HCT116 (cell line): ENCODE measurements at regions not wholly inside any gene's neighbourhood (a gene's known extent, or its start where the extent isn't known, plus 50 kb on each side); places are given as distances from the start of the nearest gene placed in this dataset.

Experiments
- ATAC-seq: fragments of 200-7000 bp; cut with Tn5 transposase; 2 replicates; pipeline ENCODE4 v1.9.1; 2020; ENCODE audit warnings: mild to moderate bottlenecking, moderate library complexity
- BruUV-seq: library from RNA; stranded (reverse); fragments of 400-500 nt; replicated peaks from 2 replicates; lab custom pipeline; 2021; lab: Mats Ljungman, UMichigan
- CTCF ChIA-PET: fragments of 300-600 bp; sonication (Branson Sonifier 250); formaldehyde crosslinking; loops from one replicate; lab custom pipeline; 2021; ENCODE audit warnings: antibody characterized with exemption; lab: Charles Lee
- POLR2A ChIA-PET: fragments of 300-600, 350-600 bp; sonication (Branson Sonifier 250); formaldehyde crosslinking; loops from one replicate; lab custom pipeline; 2021; ENCODE audit warnings: antibody characterized with exemption; lab: Charles Lee
- RAD21 ChIA-PET, 2 experiments: fragments of 300-600 bp; sonication (Branson Sonifier 250); formaldehyde crosslinking; loops; one replicate each; lab custom pipeline; 2023; ENCODE audit warnings: low total read pairs in 2 of 2; ENCODE audit not compliant: uncharacterized antibody in 2 of 2, unreplicated experiment in 2 of 2, low non-redundant PET in 1 of 2; lab: Charles Lee
- DNase-seq: peaks from one replicate; pipeline ENCODE4 v3.0.0-alpha.2; 2010; ENCODE audit warnings: low read depth, low spot score
- H2AFZ ChIP-seq: fragments of 200-600 bp; shearing (Covaris generic), sonication (generic); 2 replicates; pipeline ENCODE4 v1.6.1; 2017; ENCODE audit warnings: low read depth, mixed run types, mixed read lengths, antibody characterized with exemption, low read length; ENCODE audit not compliant: poor library complexity, severe bottlenecking
- H3K27ac ChIP-seq: 2 replicates; pipeline ENCODE4 v1.5.1; 2012; ENCODE audit warnings: low read depth, low read length
- H3K27me3 ChIP-seq: fragments of 200-600 bp; sonication (generic); 2 replicates; pipeline ENCODE4 v1.6.1; 2016; ENCODE audit warnings: mixed run types, low read length, mixed read lengths; ENCODE audit not compliant: insufficient read depth
- H3K36me3 ChIP-seq, 2 experiments: fragments of 200-500 bp in 1 of 2; fragments of 200-600 bp in 1 of 2; sonication (Bioruptor generic) in 1 of 2; sonication (generic) in 1 of 2; 2 replicates each; pipeline versions ENCODE4 v1.5.1 to v1.6.1; 2014 to 2016; ENCODE audit warnings: low read length in 2 of 2, inconsistent platforms in 1 of 2, mixed read lengths in 1 of 2, mixed run types in 1 of 2; ENCODE audit not compliant: insufficient read depth in 2 of 2, control insufficient read depth in 1 of 2
- H3K4me1 ChIP-seq, 2 experiments: fragments of 200-600 bp in 1 of 2; sonication (generic) in 1 of 2; 2 replicates each; pipeline versions ENCODE4 v1.5.1 to v1.6.1; 2012 to 2017; ENCODE audit warnings: low read length in 2 of 2, inconsistent platforms in 1 of 2, mild to moderate bottlenecking in 1 of 2, mixed read lengths in 1 of 2, mixed run types in 1 of 2, moderate library complexity in 1 of 2; ENCODE audit not compliant: insufficient read depth in 2 of 2, control insufficient read depth in 1 of 2
- H3K4me2 ChIP-seq: fragments of 200-600 bp; sonication (generic); 2 replicates; pipeline ENCODE4 v1.6.1; 2017; ENCODE audit warnings: mixed run types, low read length, mixed read lengths
- H3K4me3 ChIP-seq, 2 experiments: fragments of 200-600 bp in 1 of 2; sonication (generic) in 1 of 2; replicated peaks in 1 of 2; 2 replicates each; pipeline ENCODE4 v1.5.1; 2011 to 2016; ENCODE audit warnings: low read length in 2 of 2, control low read depth in 1 of 2, low read depth in 1 of 2, mild to moderate bottlenecking in 1 of 2, mixed read lengths in 1 of 2, mixed run types in 1 of 2
- H3K79me2 ChIP-seq: fragments of 200-600 bp; sonication (generic); 2 replicates; pipeline ENCODE4 v1.6.1; 2017; ENCODE audit warnings: mild to moderate bottlenecking, mixed run types, low read length, moderate library complexity, mixed read lengths; ENCODE audit not compliant: insufficient read depth
- H3K9ac ChIP-seq: fragments of 200-600 bp; sonication (generic); 2 replicates; pipeline ENCODE4 v1.6.1; 2016; ENCODE audit warnings: low read length, mixed read lengths
- H3K9me2 ChIP-seq: fragments of 200-600 bp; sonication (generic), shearing (Covaris generic); 2 replicates; pipeline ENCODE4 v1.6.1; 2017; ENCODE audit warnings: mixed run types, mild to moderate bottlenecking, moderate library complexity; ENCODE audit not compliant: insufficient read depth
- H3K9me3 ChIP-seq, 2 experiments: fragments of 200-500 bp in 1 of 2; fragments of 200-600 bp in 1 of 2; sonication (Bioruptor generic) in 1 of 2; sonication (generic) in 1 of 2; 2 replicates each; pipeline ENCODE4 v1.6.1; 2014 to 2017; ENCODE audit warnings: low read length in 2 of 2, mixed read lengths in 2 of 2, inconsistent platforms in 1 of 2, low read depth in 1 of 2, mild to moderate bottlenecking in 1 of 2, mixed run types in 1 of 2, moderate library complexity in 1 of 2; ENCODE audit not compliant: control insufficient read depth in 1 of 2, insufficient read depth in 1 of 2
- H4K20me1 ChIP-seq: fragments of 200-600 bp; sonication (generic), shearing (Covaris generic); 2 replicates; pipeline ENCODE4 v1.6.1; 2017; ENCODE audit warnings: mixed run types, mild to moderate bottlenecking, moderate library complexity; ENCODE audit not compliant: insufficient read depth
- JUND ChIP-seq: IDR thresholded peaks from 2 replicates; pipeline ENCODE4 v1.6.1; 2012
- TCF7L2 ChIP-seq: IDR thresholded peaks from 2 replicates; pipeline ENCODE4 v1.7.0; 2011; ENCODE audit warnings: borderline replicate concordance, inconsistent platforms; ENCODE audit not compliant: insufficient read depth, insufficient read length; ENCODE audit errors: extremely low read depth
- ZFX ChIP-seq: fragments of 450-650 bp; IDR thresholded peaks from 2 replicates; pipeline ENCODE4 v1.6.1; 2017
- intact Hi-C: fragments of 100-400 bp; cut with micrococcal nuclease; formaldehyde crosslinking; loops from 2 replicates; pipeline ENCODE4 v1.10.0; 2022

GRCh38 chr4:144421056-144421455 lies 224.9 kb upstream of the HHIP start:
- POLR2A ChIA-PET, result no interaction called here
- no peaks in the 10 kb centered on the region for H3K9me3 ChIP-seq
- no peak for ATAC-seq
- DNase-seq, result no peak
- H4K20me1 ChIP-seq, result no peaks in the 10 kb centered on the region
- CTCF ChIA-PET, result no interaction called here
- H2AFZ ChIP-seq, result no peak overlapping the region
- BruUV-seq, result no TSS peak
- intact Hi-C loops, result no loop called here
- no peaks in the 10 kb centered on the region for H3K4me1 ChIP-seq
- no peaks in the 10 kb centered on the region for H3K79me2 ChIP-seq
- no peak overlapping the region for H3K4me2 ChIP-seq
- H3K4me3 ChIP-seq, result no peak overlapping the region
- no peaks in the 10 kb centered on the region for H3K36me3 ChIP-seq
- H3K9me2 ChIP-seq, result no peaks in the 10 kb centered on the region
- no peak overlapping the region for H3K9ac ChIP-seq
- RAD21 ChIA-PET, result no interaction called here
- no peak overlapping the region for H3K27ac ChIP-seq
- H3K27me3 ChIP-seq, result no peaks in the 10 kb centered on the region
- no peak for TF ChIP-seq ZFX

- BruUV-seq, result no TSS peak
- Histone ChIP-seq H3K4me3 (no peak overlapping the region), H4K20me1 (no peaks in the 10 kb centered on the region), H3K27ac (no peak overlapping the region), H3K9ac (no peak overlapping the region), H3K79me2 (no peaks in the 10 kb centered on the region), H3K36me3 (no peaks in the 10 kb centered on the region), H2AFZ (no peak overlapping the region), H3K4me2 (no peak overlapping the region), H3K4me1 (no peaks in the 10 kb centered on the region), H3K9me2 (no peaks in the 10 kb centered on the region), H3K27me3 (no peaks in the 10 kb centered on the region), H3K9me3 (no peaks in the 10 kb centered on the region)
- intact Hi-C loops, result no loop called here
- ChIA-PET CTCF (no interaction called here), RAD21 (no interaction called here), POLR2A (no interaction called here)
- TF ChIP-seq TCF7L2, result no peak
- no peak for TF ChIP-seq JUND
- ATAC-seq, result no peak
- DNase-seq, result no peak
These were observed 224.0 kb upstream of the HHIP start for GRCh38 chr4:144421839-144422565.
